T-cell (primary cell): ENCODE measurements at regions not wholly inside any gene's neighbourhood (a gene's known extent, or its start where the extent isn't known, plus 50 kb on each side); places are given as distances from the start of the nearest gene placed in this dataset.

Experiments
- ATAC-seq, 4 experiments: fragments of 200-7000 bp in 3 of 4; fragments of 150-1000 bp in 1 of 4; cut with Tn5 transposase; replicated peaks in 1 of 4; 1 replicate in 3 of 4; 2 replicates in 1 of 4; pipeline ENCODE4 v1.10.0; 2021; ENCODE audit warnings: moderate library complexity in 3 of 4, mild to moderate bottlenecking in 2 of 4, moderate number of reproducible peaks in 1 of 4
- CTCF ChIA-PET, 2 donors: fragments of 300-600 bp; sonication (Branson Sonifier 250); formaldehyde crosslinking; loops; one replicate each; lab custom pipeline; 2022; ENCODE audit warnings: antibody characterized with exemption in 2 of 2; lab: Charles Lee
- POLR2A ChIA-PET, 2 donors: fragments of 300-600 bp; sonication (Branson Sonifier 250); formaldehyde crosslinking; loops; one replicate each; lab custom pipeline; 2022; ENCODE audit warnings: antibody characterized with exemption in 2 of 2; lab: Charles Lee
- DNase-seq, 35 experiments: peaks; one replicate each; pipeline versions ENCODE4 v3.0.0 to v3.0.0-alpha.2; 2013 to 2023
- H3K27ac ChIP-seq: one replicate; pipeline ENCODE4 v1.5.1; 2013; ENCODE audit warnings: low read length
- H3K27me3 ChIP-seq, 2 experiments: replicated peaks in 1 of 2; 1 replicate in 1 of 2; 2 replicates in 1 of 2; pipeline versions ENCODE4 v1.6.1 to v1.7.0; 2013; ENCODE audit warnings: low read length in 1 of 2, mixed read lengths in 1 of 2; ENCODE audit not compliant: control insufficient read depth in 2 of 2, insufficient read depth in 2 of 2; ENCODE audit errors: extremely low read depth in 1 of 2
- H3K36me3 ChIP-seq, 2 donors: 1 replicate in 1 of 2; 2 replicates in 1 of 2; pipeline versions ENCODE4 v1.6.1 to v1.7.0; 2013; ENCODE audit warnings: low read length in 1 of 2; ENCODE audit not compliant: control insufficient read depth in 2 of 2, insufficient read depth in 1 of 2; ENCODE audit errors: extremely low read depth in 1 of 2
- H3K4me1 ChIP-seq, 2 experiments: 1 replicate in 1 of 2; 2 replicates in 1 of 2; pipeline versions ENCODE4 v1.6.1 to v1.7.0; 2013; ENCODE audit warnings: low read length in 2 of 2, mixed read lengths in 1 of 2; ENCODE audit not compliant: insufficient read depth in 2 of 2, control insufficient read depth in 1 of 2; ENCODE audit errors: extremely low read depth in 1 of 2
- H3K4me3 ChIP-seq, 2 donors: 1 replicate in 1 of 2; 2 replicates in 1 of 2; pipeline versions ENCODE4 v1.5.1 to v1.7.0; 2013; ENCODE audit warnings: mild to moderate bottlenecking in 2 of 2, low read length in 1 of 2, moderate library complexity in 1 of 2; ENCODE audit not compliant: control insufficient read depth in 1 of 2; ENCODE audit errors: extremely low read depth in 1 of 2
- H3K9me3 ChIP-seq: 2 replicates; pipeline ENCODE4 v1.7.0; 2013
- H3K27ac Mint-ChIP-seq, 2 donors: one replicate each; pipeline ENCODE4 v1.8.0; 2020 to 2021; ENCODE audit warnings: mild to moderate bottlenecking in 2 of 2, mixed read lengths in 2 of 2
- H3K27me3 Mint-ChIP-seq, 2 donors: one replicate each; pipeline ENCODE4 v1.8.0; 2021 to 2022; ENCODE audit warnings: mixed read lengths in 2 of 2
- H3K36me3 Mint-ChIP-seq: one replicate; pipeline ENCODE4 v1.8.0; 2021; ENCODE audit warnings: mixed read lengths
- H3K4me1 Mint-ChIP-seq, 3 donors: one replicate each; pipeline ENCODE4 v1.8.0; 2020 to 2022; ENCODE audit warnings: mixed read lengths in 3 of 3, mild to moderate bottlenecking in 1 of 3
- H3K4me3 Mint-ChIP-seq, 3 donors: one replicate each; pipeline ENCODE4 v1.8.0; 2020 to 2022; ENCODE audit warnings: mild to moderate bottlenecking in 3 of 3, mixed read lengths in 3 of 3, moderate library complexity in 3 of 3
- H3K9me3 Mint-ChIP-seq, 3 donors: one replicate each; pipeline ENCODE4 v1.8.0; 2020 to 2022; ENCODE audit warnings: mixed read lengths in 3 of 3
- WGBS: methylation state at CpG from one replicate; pipeline ENCODE4 v1.1.5; 2013; ENCODE audit warnings: missing lambda C conversion rate; ENCODE audit not compliant: insufficient coverage; 5-methylcytosine and 5-hydroxymethylcytosine counted together

DNA sequence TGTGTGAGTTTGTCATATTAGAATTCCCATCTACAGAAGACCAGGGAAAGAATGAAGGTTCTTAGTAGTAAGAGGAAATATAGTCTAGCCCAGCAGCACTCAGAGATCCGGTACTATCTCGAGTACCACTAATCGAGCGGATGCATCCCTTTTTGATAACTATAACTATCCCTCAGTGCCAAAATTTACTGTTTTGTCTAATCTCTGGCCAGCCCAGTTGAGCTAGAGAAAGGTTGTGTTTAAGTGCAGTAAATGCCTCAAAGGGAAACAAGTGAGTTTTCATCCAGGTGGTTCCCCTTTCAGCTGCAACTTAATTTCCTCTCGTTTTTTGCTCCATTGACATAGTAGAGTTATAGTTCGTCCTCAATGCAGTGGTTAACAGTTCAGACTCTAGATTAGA, 146.7 kb downstream of the GPBP1 start:
- Mint-ChIP-seq H3K4me1 (peaks cover 0 to 5% (median 4%) of the 10 kb centered on the region in 3 donors), H3K36me3 (no peaks in the 10 kb centered on the region), H3K27me3 (peaks cover 0 to 4% of the 10 kb centered on the region in 2 donors), H3K4me3 (no peak overlapping the region), H3K27ac (no peak overlapping the region), H3K9me3 (no peaks in the 10 kb centered on the region)
- ChIA-PET POLR2A (no interaction called here), CTCF (no interaction called here)
- no peak overlapping the region for H3K27ac ChIP-seq
- no peak for DNase-seq
- H3K4me3 ChIP-seq = no peak overlapping the region
- no peak for ATAC-seq
- H3K27me3 ChIP-seq = peaks cover 0 to 5% of the 10 kb centered on the region in 2 experiments
- no peaks in the 10 kb centered on the region for H3K9me3 ChIP-seq
- no CpG with 5 or more reads among the region's 6 CpGs for WGBS
- H3K36me3 ChIP-seq = no peaks in the 10 kb centered on the region
- peaks cover 0 to 3% of the 10 kb centered on the region in 2 experiments for H3K4me1 ChIP-seq

DNA sequence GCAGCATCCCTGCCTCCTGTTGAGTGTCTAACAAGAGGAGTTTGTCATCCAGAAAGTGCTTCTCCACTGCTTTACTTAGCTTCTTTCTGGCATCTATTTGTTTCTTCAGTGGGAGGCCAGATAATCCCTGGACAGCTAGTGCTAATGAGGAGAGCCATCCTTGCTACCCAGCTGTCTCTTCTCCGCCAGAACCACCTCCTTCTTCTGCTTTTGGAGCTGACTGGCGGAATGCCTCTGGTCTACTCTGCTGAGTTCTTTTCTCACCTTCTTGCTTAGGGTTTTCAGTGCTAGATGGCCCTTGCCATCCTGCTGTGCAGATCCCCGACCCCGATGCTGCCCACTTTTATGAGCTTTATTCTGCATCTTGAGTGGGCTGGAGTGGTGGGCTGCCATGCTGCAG, 145.8 kb downstream of the GPBP1 start:
- Mint-ChIP-seq H3K36me3 (no peaks in the 10 kb centered on the region), H3K4me3 (no peak overlapping the region), H3K27ac (no peak overlapping the region), H3K9me3 (no peaks in the 10 kb centered on the region), H3K4me1 (peaks cover 0 to 5% (median 4%) of the 10 kb centered on the region in 3 donors), H3K27me3 (peaks cover 0 to 4% of the 10 kb centered on the region in 2 donors)
- H3K9me3 ChIP-seq = no peaks in the 10 kb centered on the region
- no peak for ATAC-seq
- peaks cover 0 to 5% of the 10 kb centered on the region in 2 experiments for H3K27me3 ChIP-seq
- ChIA-PET CTCF (interaction anchor here in 1 of 2 donors (0.6 kb wide), 1 partner anchor 34 kb away, joined by 3 read pairs; no protein-coding TSS in a partner anchor), POLR2A (no interaction called here)
- H3K36me3 ChIP-seq = no peaks in the 10 kb centered on the region
- peaks cover 0 to 3% of the 10 kb centered on the region in 2 experiments for H3K4me1 ChIP-seq
- no peak overlapping the region for H3K4me3 ChIP-seq
- DNase-seq = no peak
- no peak overlapping the region for H3K27ac ChIP-seq
- WGBS = 93% methylated on average over 4 of the region's 4 CpGs

DNA sequence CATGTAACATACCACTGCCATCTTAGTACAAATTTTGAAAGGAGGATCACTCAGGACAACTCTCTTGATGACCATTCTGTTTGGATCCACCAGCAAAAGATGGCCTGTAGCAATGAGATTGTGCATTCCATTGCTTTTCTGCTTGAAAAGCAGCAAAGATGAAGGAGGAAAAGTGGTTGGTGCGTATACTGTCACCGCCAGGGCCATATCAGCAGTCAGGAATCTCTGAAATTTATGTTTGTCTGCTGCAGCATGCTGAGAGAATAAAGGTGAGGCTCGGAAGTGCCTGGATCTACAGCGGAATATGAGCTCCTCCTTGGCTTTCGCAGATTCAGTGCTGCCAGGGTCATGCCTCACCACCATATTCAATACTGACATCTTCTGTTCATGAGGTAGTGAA, 144.4 kb downstream of the GPBP1 start:
- no peak overlapping the region for H3K4me3 Mint-ChIP-seq
- H3K9me3 Mint-ChIP-seq = no peaks in the 10 kb centered on the region
- H3K4me1 Mint-ChIP-seq = no peaks in the 10 kb centered on the region
- DNase-seq (no peak), ATAC-seq (no peak)
- Histone ChIP-seq H3K27ac (no peak overlapping the region), H3K9me3 (no peaks in the 10 kb centered on the region), H3K36me3 (no peaks in the 10 kb centered on the region), H3K4me3 (no peak overlapping the region), H3K4me1 (no peaks in the 10 kb centered on the region), H3K27me3 (peaks cover 0 to 8% of the 10 kb centered on the region in 2 experiments)
- H3K27me3 Mint-ChIP-seq = peaks cover 0 to 4% of the 10 kb centered on the region in 2 donors
- H3K27ac Mint-ChIP-seq = no peak overlapping the region
- CTCF ChIA-PET = no interaction called here
- POLR2A ChIA-PET = no interaction called here
- no peaks in the 10 kb centered on the region for H3K36me3 Mint-ChIP-seq
- WGBS = 100% methylated on average over 2 of the region's 5 CpGs

DNA sequence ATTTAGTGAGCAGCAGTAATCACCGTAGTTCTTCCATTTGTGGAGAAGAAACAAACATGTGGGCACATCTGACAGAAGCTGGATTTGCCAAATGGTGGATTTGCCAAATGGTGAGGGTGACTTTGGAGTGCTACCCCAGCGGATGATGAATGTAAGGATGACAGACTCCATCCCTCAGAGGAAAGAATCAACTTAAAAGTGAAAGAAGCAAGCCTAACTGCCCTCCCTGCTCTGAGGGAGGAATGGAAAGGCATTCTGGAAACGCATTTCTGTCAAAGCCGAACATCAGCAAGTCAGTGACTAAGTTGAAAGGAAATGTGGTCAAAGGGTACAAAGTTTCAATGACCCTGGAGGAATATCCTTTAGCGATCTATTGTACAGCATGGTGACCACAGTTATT, 143.5 kb downstream of the GPBP1 start:
- ATAC-seq = no peak
- no peak overlapping the region for H3K27ac Mint-ChIP-seq
- DNase-seq = no peak
- ChIA-PET CTCF (no interaction called here), POLR2A (interaction anchor here in 1 of 2 donors (0.6 kb wide), 1 partner anchor 920 kb away, joined by 3 read pairs; no protein-coding TSS in a partner anchor)
- 84% methylated on average over 2 of the region's 5 CpGs for WGBS
- Histone ChIP-seq H3K36me3 (no peaks in the 10 kb centered on the region), H3K27ac (no peak overlapping the region), H3K27me3 (peaks cover 0 to 3% of the 10 kb centered on the region in 2 experiments), H3K9me3 (no peaks in the 10 kb centered on the region), H3K4me3 (no peak overlapping the region), H3K4me1 (no peaks in the 10 kb centered on the region)
- H3K27me3 Mint-ChIP-seq = peaks cover 0 to 3% of the 10 kb centered on the region in 2 donors
- H3K4me1 Mint-ChIP-seq = no peaks in the 10 kb centered on the region
- H3K9me3 Mint-ChIP-seq = no peaks in the 10 kb centered on the region
- H3K4me3 Mint-ChIP-seq = no peak overlapping the region
- no peaks in the 10 kb centered on the region for H3K36me3 Mint-ChIP-seq

DNA sequence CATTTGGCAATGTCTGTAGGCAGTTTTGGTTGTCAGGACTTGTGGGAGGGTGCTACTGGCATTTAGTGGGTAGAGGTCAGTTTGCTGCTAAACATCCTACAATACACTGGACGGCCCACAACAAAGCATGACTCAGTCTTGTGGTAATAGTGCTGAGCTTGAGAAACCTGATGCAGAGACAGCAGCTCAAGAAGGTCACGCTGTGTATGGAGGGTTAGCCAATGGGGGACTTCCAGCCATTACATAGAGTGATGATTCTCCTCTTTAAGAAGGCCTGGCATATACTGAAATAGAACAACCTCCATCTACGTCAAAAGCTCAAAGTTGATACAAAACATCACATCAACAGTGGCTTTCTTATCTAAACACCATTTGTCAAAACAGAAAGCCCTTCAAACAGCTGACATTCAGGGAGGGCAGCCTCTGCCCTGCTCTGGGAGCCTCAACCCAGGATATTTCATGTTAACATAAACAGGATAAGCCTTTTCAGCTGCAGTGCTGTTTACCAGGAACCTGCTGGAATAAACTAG, 143.0 kb downstream of the GPBP1 start:
- no peaks in the 10 kb centered on the region for H3K9me3 Mint-ChIP-seq
- H3K4me1 ChIP-seq = no peaks in the 10 kb centered on the region
- ChIA-PET CTCF (no interaction called here), POLR2A (interaction anchor here in 1 of 2 donors (0.6 kb wide), 1 partner anchor 919 kb away, joined by 3 read pairs; no protein-coding TSS in a partner anchor)
- no peak for ATAC-seq
- no peak overlapping the region for H3K27ac ChIP-seq
- WGBS = 33% methylated on average over 2 of the region's 3 CpGs
- no peaks in the 10 kb centered on the region for H3K36me3 Mint-ChIP-seq
- H3K4me1 Mint-ChIP-seq = no peaks in the 10 kb centered on the region
- no peak for DNase-seq
- no peaks in the 10 kb centered on the region for H3K9me3 ChIP-seq
- H3K36me3 ChIP-seq = no peaks in the 10 kb centered on the region
- no peaks in the 10 kb centered on the region for H3K27me3 Mint-ChIP-seq
- H3K27me3 ChIP-seq = peaks cover 0 to 3% of the 10 kb centered on the region in 2 experiments
- no peak overlapping the region for H3K4me3 Mint-ChIP-seq
- H3K4me3 ChIP-seq = no peak overlapping the region
- H3K27ac Mint-ChIP-seq = no peak overlapping the region

DNA sequence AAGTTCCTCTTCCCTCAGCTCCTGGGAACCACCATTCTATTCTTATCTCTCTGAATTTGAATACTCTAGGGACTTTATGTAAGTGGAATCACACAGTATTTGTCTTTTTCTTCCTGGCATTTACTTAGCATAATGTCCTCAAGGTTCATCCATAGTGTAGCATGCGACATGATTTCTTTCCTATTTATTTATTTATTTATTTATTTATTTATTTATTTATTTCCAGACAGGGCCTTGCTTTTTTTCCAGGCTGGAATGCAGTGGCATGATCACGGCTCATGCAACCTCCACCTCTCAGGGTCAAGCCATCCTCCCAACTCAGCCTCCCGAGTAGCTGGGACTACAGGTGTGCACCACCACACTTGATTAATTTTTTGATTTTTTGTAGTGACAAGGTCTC, 142.1 kb downstream of the GPBP1 start:
- WGBS = no CpG with 5 or more reads among the region's 3 CpGs

More for the DNA sequence above, 142.1 kb downstream of the GPBP1 start:
- no peaks in the 10 kb centered on the region for H3K9me3 ChIP-seq
- Mint-ChIP-seq H3K9me3 (no peaks in the 10 kb centered on the region), H3K36me3 (no peaks in the 10 kb centered on the region), H3K27ac (no peak overlapping the region), H3K27me3 (no peaks in the 10 kb centered on the region), H3K4me3 (no peak overlapping the region), H3K4me1 (no peaks in the 10 kb centered on the region)
- H3K27ac ChIP-seq = no peak overlapping the region
- no peaks in the 10 kb centered on the region for H3K4me1 ChIP-seq
- POLR2A ChIA-PET = no interaction called here
- DNase-seq = no peak
- no peak for ATAC-seq
- CTCF ChIA-PET = interaction anchor here in 1 of 2 donors (0.6 kb wide), 1 partner anchor 1695 kb away, joined by 3 read pairs; no protein-coding TSS in a partner anchor
- H3K36me3 ChIP-seq = no peaks in the 10 kb centered on the region
- H3K27me3 ChIP-seq = peaks cover 0 to 3% of the 10 kb centered on the region in 2 experiments
- no peak overlapping the region for H3K4me3 ChIP-seq
